GM20000 (cell line): ENCODE measurements at regions not wholly inside any gene's neighbourhood (a gene's known extent, or its start where the extent isn't known, plus 50 kb on each side); places are given as distances from the start of the nearest gene placed in this dataset.

Experiments
- DNase-seq: peaks from one replicate; pipeline ENCODE4 v3.0.0; 2012; ENCODE audit warnings: low spot score
- CTCF ChIP-seq: IDR thresholded peaks from 2 replicates; pipeline ENCODE4 v1.5.1; 2012; ENCODE audit warnings: mild to moderate bottlenecking, control low read depth; ENCODE audit errors: extremely low read depth, missing control alignments

GRCh38 chr18:41170346-41170745, 784.7 kb upstream of the PIK3C3 start:
- no peak for DNase-seq
- TF ChIP-seq CTCF, result no peak

- DNase-seq, result no peak
- no peak for TF ChIP-seq CTCF
Measured at GRCh38 chr18:41165625-41166024, 789.4 kb upstream of the PIK3C3 start.

GRCh38 chr18:41162781-41163180, 792.3 kb upstream of the PIK3C3 start:
- DNase-seq, result no peak
- TF ChIP-seq CTCF, result no peak

GRCh38 chr18:41162191-41162590, 792.8 kb upstream of the PIK3C3 start:
- DNase-seq, result no peak
- TF ChIP-seq CTCF, result no peak

GRCh38 chr18:41155910-41156851, 798.9 kb upstream of the PIK3C3 start:
- TF ChIP-seq CTCF, result no peak
- DNase-seq, result no peak

GRCh38 chr18:41155025-41155424, 800.0 kb upstream of the PIK3C3 start:
- no peak for TF ChIP-seq CTCF
- DNase-seq, result no peak

GRCh38 chr18:41153871-41154270, 801.2 kb upstream of the PIK3C3 start:
- DNase-seq, result no peak
- no peak for TF ChIP-seq CTCF
